ENCODE measurements at regions not wholly inside any gene's neighbourhood (a gene's known extent, or its start where the extent isn't known, plus 50 kb on each side); places are given as distances from the start of the nearest gene placed in this dataset.

DNA sequence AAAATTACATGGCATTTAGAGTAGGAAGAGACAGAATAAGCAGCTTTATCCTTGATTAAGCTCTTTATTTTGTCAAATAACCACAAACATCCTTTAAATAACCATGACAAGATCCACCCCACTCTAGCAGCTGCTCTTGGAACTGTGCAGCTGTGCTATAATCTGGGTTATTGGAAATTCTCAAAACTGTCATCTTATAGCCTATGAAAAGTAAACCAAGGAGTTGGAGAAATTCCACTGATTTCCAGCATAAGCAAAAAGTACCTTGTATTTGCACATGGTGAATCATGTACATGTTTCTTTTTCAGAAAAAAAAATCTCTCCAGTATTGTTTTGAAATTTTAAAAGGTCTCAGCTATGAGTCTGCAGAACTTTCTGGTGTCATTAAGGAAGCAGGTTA, 88.8 kb upstream of the ABI3BP start:
- no peak for DNase-seq (ENCODE audit: low read depth)

DNA sequence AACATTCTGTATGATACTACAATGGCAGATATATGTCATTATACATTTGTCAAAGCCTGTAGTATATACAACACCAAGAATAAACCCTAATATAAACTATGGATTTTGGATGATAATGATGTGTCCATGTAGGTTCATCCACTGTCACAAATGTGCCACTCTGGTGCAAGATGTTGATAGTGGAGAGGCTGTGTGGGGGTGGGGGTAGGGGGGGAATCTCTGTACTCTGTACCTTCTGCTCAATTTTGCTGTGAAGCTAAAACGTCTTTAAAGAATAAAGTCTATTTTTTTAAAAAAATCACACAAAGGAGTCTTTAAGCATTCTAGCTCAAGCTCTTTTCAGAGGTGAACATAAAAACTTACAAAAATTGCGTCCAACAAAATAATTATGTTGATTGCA, 88.2 kb upstream of the ABI3BP start:
- no peak for DNase-seq (ENCODE audit: low read depth)

DNA sequence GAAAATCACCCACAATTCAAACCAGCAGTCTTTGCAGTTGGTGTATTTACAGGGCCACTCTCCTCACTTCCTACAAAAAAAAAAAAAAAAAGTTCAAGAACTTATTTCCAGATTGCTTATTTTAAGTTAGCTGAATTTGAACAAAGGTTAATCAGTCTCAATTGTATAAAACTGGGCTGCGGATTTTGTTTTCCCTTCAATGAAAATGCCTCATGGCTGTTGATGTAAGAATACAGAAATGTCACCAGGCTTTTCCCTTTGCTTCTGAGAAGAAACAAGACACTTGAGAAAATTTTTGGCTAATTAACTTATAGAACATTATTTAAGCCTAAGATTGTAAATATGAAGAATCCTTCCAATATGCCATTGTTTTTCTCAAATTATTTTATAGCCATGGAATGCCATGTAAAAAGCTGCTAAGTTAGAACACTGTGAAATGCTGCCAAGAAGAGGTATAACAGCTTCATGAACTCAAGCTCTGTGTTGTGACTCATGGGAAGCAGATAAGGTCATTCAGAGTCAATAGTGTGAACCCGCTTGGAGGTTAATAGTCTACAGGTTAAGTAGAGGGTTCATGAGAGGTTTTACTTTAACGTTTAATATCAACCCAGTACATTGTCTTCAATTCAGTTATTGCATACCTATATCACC, 84.3 kb upstream of the ABI3BP start:
- no peak for DNase-seq (ENCODE audit: low read depth)

DNA sequence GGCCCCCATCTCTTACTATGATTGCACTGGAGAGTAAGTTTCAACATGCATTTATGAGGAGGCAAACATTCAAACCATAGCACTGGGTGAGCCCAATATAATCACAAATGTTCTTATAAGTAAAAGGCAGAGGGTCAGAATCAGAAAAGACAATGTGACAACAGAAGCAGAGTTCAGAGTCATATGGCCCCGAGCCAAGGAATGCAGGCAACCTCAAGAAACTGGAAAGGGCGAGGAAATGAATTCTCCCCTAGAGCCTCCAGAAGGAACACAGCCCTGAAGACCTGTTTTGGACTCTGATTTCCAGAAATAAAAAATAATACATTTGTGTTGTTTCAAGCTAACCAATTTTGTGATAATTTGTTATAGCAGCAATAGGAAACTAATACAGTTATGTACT, 81.3 kb upstream of the ABI3BP start:
- no peak for DNase-seq (ENCODE audit: low read depth)

DNA sequence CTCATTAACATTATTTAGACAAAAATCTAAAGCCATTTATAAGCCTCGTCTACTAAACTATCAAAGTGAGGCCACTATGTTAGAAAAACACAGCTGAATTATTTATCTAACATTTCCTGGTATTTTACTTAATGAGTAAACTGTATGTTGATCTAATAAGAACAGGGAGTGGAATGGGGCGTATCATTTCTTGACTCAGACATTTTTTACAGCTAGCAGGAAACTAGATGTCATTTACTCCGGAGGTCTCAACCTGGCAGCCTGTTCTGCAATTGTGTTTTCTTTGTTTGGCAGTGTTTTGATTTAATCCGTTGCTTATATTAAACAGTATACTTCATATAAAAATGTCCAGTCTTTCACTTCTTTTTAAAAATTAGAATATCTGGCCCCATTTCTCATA, 79.1 kb upstream of the ABI3BP start:
- no peak for DNase-seq (ENCODE audit: low read depth)

DNA sequence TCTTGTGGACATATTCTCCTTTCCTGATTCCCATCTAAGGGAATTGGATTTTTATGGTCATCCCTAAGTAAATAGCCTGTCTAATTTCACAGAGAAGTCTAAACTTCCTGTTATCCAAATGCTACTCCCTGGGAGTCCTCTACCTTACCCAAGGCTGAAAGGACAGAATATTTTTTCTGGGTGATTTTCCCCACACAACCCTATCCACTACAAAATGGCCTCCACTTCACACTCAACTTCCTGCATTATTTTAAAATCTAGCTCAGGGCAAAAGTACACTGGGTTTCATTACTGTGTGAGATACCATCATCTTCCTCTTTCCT, 77.5 kb upstream of the ABI3BP start:
- no peak for DNase-seq (ENCODE audit: low read depth)

DNA sequence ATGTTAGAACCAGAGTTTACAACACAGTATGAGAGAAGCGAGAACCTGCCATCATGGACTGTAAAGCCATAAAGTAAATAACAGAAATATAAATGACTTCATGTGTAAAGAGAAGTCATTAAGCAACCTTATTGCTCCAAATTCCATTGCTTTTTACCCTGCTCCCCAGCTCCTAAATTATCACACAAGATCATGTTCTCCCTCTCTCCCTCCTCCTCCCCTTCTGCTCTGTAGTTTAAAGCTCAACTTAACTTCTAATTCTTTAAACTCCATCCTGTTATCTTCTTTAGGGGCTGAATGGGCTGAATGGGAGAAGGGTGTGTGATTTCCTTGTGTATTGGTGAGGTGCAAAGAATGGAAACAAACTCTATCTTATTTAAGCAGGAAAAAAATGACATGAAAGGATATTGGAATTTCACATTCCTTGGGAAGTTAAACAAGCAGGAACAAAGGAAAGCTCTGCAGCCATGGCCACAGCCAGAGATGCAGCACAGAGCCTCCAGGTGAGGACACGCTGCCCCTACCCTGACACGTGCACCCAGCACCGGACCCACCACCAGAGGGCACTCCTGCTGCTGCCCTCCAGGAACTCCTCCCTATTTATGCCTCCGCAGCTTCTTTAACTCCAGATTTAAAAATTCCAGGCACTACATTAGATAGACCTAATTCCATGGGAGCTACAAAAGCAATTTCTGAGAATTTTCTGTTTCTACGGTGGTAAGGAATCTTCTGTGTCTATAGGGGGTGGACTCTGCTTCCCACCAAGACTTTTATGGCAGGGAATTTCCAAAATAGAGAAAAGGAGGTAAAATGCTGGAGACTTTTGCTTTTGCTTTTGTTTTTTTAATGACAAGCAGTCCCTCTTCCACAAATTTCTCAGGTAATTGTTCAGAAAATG, 76.9 kb upstream of the ABI3BP start:
- peak; percentile 16 for DNase-seq (ENCODE audit: low read depth)

DNA sequence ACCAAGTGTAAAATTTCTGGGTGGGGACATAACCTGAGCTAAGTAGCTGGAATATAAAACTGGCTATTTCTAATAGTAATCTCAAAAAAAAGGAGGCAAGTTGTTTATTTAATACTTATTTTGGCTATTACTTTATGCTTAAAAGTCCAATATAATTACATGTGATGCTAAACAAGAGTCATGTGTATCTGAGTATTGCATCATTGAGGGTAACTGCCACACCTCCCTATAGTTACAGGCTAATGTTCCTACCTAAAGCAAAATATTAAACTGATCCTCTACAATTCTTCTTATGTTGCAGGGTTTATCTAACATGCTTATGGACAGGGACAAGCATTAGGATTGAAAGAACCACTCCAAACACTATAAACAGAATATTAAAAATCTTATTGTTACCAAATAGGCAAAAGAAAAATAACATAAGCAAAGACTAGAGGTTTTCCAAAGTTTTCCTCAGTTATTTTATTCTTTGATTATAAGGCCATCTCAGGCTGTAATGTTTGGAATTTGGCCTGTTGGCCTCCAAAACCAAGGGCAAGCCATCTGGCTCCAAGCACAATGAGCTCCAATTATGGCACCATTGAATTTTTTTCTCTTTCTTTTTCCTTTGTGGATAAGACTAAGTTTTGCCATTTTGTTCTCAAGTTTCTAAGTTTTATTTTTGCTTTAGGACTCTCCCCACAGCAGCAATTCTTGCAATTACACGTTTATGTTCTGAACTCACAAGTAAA, 75.8 kb upstream of the ABI3BP start:
- DNase-seq (ENCODE audit: low read depth) = no peak

DNA sequence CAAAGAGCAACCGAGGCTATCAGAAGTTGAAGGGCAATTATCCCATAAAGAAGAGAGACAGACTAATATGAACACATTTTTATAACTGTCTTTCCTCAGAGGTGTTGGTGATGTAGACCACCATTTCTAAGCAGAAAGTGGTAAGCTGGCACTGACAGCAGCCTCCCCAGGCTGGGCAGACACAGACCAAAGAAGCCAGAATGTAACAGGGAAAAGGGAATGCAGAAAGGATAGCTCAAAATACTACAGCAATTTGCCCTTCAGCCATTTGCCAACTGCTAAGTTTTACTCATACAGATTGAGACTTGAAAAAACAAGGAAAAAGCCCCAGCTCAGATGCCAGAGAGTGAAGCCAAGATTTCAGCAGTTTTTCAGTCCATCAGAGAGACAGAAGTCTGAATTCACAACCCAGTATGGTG, 73.5 kb upstream of the ABI3BP start:
- DNase-seq (ENCODE audit: low read depth) = no peak

DNA sequence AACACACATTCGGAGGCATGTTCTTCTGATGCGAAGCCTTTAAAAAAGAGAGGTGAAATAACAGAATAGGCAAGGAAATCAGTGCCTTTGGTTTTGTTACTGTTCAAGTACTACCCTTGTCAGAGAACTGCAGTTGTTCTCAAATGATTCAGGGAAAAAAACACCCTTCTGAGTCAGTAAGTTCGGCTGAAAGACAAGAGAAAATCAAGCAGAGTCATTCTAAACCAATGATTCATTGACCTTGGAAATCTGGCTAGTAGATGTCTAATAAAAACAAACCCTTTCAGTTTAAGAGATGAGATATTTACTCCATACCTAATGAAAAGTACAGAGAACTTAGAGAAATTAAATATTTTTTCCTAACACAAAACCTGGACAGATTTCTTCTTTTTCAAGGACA, 72.7 kb upstream of the ABI3BP start:
- no peak for DNase-seq (ENCODE audit: low read depth)

DNA sequence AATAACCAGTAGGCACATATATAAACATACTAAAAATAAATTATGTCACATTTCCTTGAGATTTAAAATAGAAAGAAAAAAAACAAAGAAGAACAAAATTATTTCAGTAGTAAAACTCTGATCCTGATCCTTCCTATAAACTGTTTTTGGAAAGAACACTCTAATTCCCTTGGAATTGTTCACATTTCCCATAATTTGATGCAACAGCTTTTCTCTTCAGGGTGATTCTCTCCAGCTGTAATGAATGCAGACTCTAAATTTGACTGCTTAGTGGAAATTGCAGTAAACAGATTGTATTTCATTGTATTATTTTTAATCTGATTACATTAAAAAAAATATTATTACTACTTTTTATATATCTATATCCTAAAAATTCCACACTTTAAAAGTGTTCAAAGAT, 70.2 kb upstream of the ABI3BP start:
- DNase-seq (ENCODE audit: low read depth) = no peak

DNA sequence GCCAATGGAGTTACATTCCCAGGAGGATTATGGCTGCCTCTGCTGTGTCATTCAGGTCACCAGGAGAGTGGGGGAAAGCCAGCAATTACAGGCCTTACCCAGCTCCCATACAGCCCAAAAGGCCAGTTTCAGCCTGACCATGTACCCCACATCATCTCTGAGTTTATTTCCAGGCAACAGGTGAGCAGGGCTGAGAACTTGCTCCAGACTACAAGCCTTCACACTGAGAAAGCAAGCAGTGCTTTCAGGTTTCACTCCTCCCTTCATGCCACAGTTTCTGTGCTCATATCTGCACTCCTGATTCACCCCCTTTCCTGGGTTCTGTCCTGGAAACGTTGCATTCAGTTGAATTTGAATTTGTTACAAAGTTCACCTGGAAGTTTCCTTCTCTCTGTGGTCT, 68.1 kb upstream of the ABI3BP start:
- DNase-seq (ENCODE audit: low read depth) = no peak

DNA sequence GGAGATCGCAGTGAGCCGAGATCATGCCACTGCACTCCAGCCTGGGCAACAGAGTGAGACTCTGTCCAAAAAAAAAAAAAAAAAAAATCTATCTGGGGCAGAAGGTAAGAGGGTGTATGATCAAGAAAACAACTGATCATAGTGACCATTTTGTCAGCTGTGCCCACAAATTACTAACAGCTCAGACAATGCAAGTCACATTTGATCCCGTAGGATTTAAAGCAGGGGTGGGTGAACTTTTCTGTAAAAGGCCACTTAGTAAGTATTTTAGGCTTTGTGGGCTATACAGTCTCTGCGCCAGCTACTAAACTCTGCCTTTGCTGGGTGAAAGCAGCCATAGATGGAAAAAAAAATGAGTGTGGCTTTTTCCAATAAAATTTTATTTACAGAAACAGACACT, 57.6 kb upstream of the ABI3BP start:
- DNase-seq (ENCODE audit: low read depth) = no peak

DNA sequence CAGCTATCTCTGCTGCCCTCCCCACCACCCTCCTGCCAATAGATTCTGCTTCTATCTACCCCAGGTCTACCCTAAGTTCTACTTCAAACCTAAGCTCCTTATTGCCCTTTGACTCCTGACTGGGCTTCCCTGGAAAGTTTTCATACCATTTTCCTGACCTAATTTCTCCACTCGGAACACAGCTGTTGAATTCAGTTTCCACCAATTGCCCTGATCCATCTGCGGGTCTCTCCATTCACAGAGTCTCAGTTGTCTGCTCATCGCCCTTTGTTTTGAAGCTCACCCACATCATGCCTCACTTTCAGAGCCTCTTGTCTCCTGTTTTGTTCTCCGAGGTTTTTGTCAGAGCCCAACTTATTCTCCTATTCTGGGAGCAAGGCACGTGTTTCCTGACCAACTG, 56.8 kb upstream of the ABI3BP start:
- DNase-seq (ENCODE audit: low read depth) = no peak

DNA sequence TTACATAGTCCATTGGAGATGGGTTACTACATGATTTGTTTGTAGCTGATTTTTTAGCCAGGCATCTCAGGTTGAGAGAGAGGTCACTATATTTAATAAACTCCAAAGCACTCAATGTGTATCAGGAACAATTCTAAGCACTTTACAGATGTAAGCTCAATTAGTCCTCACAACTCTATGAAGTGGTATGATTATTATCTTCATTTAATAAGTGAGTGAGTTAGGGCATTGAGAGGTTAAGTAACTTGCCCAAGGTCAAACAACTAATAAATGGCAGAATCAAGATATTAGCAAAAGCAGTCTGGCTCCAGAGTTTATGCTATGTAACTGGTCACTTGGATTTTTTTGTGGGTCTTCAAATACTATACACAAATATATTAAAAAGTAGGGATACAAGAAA, 56.3 kb upstream of the ABI3BP start:
- no peak for DNase-seq (ENCODE audit: low read depth)

DNA sequence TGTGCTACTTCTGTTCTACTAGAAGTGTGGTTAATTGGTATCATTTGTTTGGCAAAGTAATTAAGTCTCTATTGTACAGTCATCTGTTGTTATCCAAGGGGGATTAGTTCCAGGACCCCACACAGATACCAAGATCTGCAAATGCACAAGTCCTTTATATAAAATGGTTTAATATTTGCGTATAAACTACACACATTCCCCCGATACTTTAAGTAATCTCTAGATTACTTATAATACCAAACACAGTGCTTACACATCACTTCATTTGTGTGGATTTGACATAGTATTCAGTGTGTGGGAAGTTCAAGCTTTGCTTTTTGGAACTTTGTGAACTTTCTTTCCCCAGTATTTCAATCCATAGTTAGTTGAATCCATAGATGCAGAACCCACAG, 50.5 kb upstream of the ABI3BP start:
- DNase-seq (ENCODE audit: low read depth) = no peak

DNA sequence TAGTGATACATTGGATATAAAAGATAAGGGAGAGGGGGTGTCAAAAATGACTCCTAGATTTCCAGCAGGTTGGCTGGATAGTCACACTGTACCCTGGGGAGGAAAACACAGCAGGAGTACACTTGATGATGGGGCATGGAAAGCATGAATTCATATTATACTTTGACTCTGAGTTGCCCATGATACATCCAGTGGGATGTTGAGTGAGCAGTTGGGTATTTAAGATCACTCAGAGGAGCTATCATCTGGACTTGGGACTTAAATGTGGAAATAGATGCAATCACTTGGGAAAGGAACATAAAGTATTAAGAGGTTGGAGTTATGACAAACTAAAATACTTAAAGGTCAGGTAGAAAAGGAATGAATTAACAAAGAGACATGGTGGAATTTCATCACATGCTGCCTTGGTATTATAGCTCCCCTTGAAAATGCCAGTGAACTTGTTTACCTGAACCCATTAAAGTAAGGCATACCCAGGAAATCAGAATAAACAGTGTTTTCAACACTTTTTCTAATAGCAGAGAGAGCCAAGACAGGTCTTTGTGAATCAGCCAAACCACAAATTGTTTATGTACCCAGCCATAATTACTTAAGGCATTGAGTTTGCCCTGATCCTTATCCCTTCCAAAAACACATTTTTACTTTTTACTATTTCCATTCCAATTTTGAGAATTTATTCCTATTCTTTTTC, 49.9 kb upstream of the ABI3BP start:
- no peak for DNase-seq (ENCODE audit: low read depth)
